ENCODE measurements at regions not wholly inside any gene's neighbourhood (a gene's known extent, or its start where the extent isn't known, plus 50 kb on each side); places are given as distances from the start of the nearest gene placed in this dataset.

DNA sequence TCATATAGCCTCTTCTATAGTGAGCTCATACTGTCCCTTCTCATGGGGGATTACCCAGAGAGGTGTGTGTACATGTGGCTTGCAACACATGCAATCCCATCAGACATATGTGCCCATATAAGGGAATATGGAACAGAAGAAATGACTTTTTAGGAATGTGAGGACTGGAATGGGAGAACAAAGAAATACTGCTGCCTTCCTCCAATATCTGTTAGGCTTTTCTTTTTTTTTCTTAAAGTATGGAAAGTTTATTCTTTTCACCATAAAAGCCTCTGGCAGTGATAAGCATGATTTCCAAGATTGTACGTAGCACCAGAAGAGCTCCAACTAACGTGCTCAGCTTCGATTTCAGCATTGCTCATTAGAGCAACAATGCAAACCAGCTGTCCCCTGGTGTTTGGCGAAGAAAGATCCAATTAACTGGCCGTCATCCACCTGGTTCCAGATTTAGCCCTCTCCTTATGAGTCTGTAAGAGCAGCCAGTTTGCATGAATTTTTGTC, 113.6 kb downstream of the ADCYAP1 start:
- H3K9me3 Mint-ChIP-seq, result no peaks in the 10 kb centered on the region
- ChIA-PET POLR2A (no interaction called here), CTCF (no interaction called here)
- Histone ChIP-seq H3K4me1 (ENCODE audit: insufficient read depth, low read length) (no peaks in the 10 kb centered on the region), H3K27me3 (ENCODE audit: control insufficient read depth in 1 of 2, insufficient read depth in 2 of 2, low read length in 2 of 2) (no peaks in the 10 kb centered on the region), H3K36me3 (ENCODE audit: insufficient read depth, low read length) (no peaks in the 10 kb centered on the region), H3K4me3 (ENCODE audit: low read length) (no peak overlapping the region), H3K27ac (ENCODE audit: low read depth in 1 of 2, low read length in 2 of 2) (no peak overlapping the region), H3K9me3 (ENCODE audit: control insufficient read depth in 1 of 2, insufficient read depth in 1 of 2, low read length in 2 of 2) (no peaks in the 10 kb centered on the region)
- TF ChIP-seq CTCF (IDR thresholded peaks at IDR 0.05), result no peak
- no peak overlapping the region for H3K27ac Mint-ChIP-seq
- H3K27me3 Mint-ChIP-seq, result peaks cover 6% of the 10 kb centered on the region
- ATAC-seq (ENCODE audit: poor library complexity) (no peak), DNase-seq (no peak)
- no peak overlapping the region for H3K4me3 Mint-ChIP-seq
- H3K4me1 Mint-ChIP-seq (ENCODE audit: low read depth), result no peaks in the 10 kb centered on the region
- intact Hi-C loops (cut with DNase I, micrococcal nuclease), result no loop called here
- no peaks in the 10 kb centered on the region for H3K36me3 Mint-ChIP-seq (ENCODE audit: low read depth)

GRCh38 chr18:1019191-1019590, 114.5 kb downstream of the ADCYAP1 start:
- H3K4me1 ChIP-seq (ENCODE audit: insufficient read depth, low read length), result no peaks in the 10 kb centered on the region
- no peak for TF ChIP-seq CTCF (IDR thresholded peaks at IDR 0.05)
- H3K36me3 ChIP-seq (ENCODE audit: insufficient read depth, low read length), result no peaks in the 10 kb centered on the region
- Mint-ChIP-seq H3K27me3 (no peaks in the 10 kb centered on the region), H3K9me3 (no peaks in the 10 kb centered on the region), H3K4me1 (ENCODE audit: low read depth) (no peaks in the 10 kb centered on the region), H3K27ac (no peak overlapping the region), H3K36me3 (ENCODE audit: low read depth) (no peaks in the 10 kb centered on the region), H3K4me3 (no peak overlapping the region)
- POLR2A ChIA-PET, result no interaction called here
- CTCF ChIA-PET, result no interaction called here
- no peak overlapping the region for H3K4me3 ChIP-seq (ENCODE audit: low read length)
- DNase-seq, result no peak
- no peak for ATAC-seq (ENCODE audit: poor library complexity)
- intact Hi-C loops (cut with DNase I, micrococcal nuclease), result no loop called here
- no peaks in the 10 kb centered on the region for H3K9me3 ChIP-seq (ENCODE audit: control insufficient read depth in 1 of 2, insufficient read depth in 1 of 2, low read length in 2 of 2)
- no peaks in the 10 kb centered on the region for H3K27me3 ChIP-seq (ENCODE audit: control insufficient read depth in 1 of 2, insufficient read depth in 2 of 2, low read length in 2 of 2)
- H3K27ac ChIP-seq (ENCODE audit: low read depth in 1 of 2, low read length in 2 of 2), result no peak overlapping the region

- TF ChIP-seq CTCF (IDR thresholded peaks at IDR 0.05), result no peak
- ChIA-PET CTCF (no interaction called here), POLR2A (no interaction called here)
- Histone ChIP-seq H3K4me1 (ENCODE audit: insufficient read depth, low read length) (no peaks in the 10 kb centered on the region), H3K4me3 (ENCODE audit: low read length) (no peak overlapping the region), H3K27me3 (ENCODE audit: control insufficient read depth in 1 of 2, insufficient read depth in 2 of 2, low read length in 2 of 2) (no peaks in the 10 kb centered on the region), H3K27ac (ENCODE audit: low read depth in 1 of 2, low read length in 2 of 2) (no peak overlapping the region), H3K36me3 (ENCODE audit: insufficient read depth, low read length) (no peaks in the 10 kb centered on the region), H3K9me3 (ENCODE audit: control insufficient read depth in 1 of 2, insufficient read depth in 1 of 2, low read length in 2 of 2) (no peaks in the 10 kb centered on the region)
- no peaks in the 10 kb centered on the region for H3K9me3 Mint-ChIP-seq
- no peaks in the 10 kb centered on the region for H3K4me1 Mint-ChIP-seq (ENCODE audit: low read depth)
- H3K36me3 Mint-ChIP-seq (ENCODE audit: low read depth), result no peaks in the 10 kb centered on the region
- no peak for ATAC-seq (ENCODE audit: poor library complexity)
- H3K27ac Mint-ChIP-seq, result no peak overlapping the region
- H3K27me3 Mint-ChIP-seq, result no peaks in the 10 kb centered on the region
- no peak overlapping the region for H3K4me3 Mint-ChIP-seq
- DNase-seq, result no peak
- intact Hi-C loops (cut with DNase I, micrococcal nuclease), result no loop called here
Observed at GRCh38 chr18:1020731-1021344, 116.2 kb downstream of the ADCYAP1 start.
